Parathyroid adenoma (tissue), 2 donors: ENCODE measurements at regions not wholly inside any gene's neighbourhood (a gene's known extent, or its start where the extent isn't known, plus 50 kb on each side); places are given as distances from the start of the nearest gene placed in this dataset.

ENCODE experiments used
- H2AFZ ChIP-seq: fragments of 300-600 bp; sonication (generic); one replicate; pipeline ENCODE4 v1.7.0; 2017; ENCODE audit warnings: antibody characterized with exemption, mild to moderate bottlenecking
- H3K27ac ChIP-seq: fragments of 300-600 bp; sonication (generic); one replicate; pipeline ENCODE4 v1.7.0; 2017
- H3K27me3 ChIP-seq: fragments of 300-600 bp; sonication (generic); one replicate; pipeline ENCODE4 v1.7.0; 2017; ENCODE audit warnings: low read length; ENCODE audit not compliant: control insufficient read depth, insufficient read depth
- H3K36me3 ChIP-seq: fragments of 300-600 bp; sonication (generic); one replicate; pipeline ENCODE4 v1.7.0; 2017; ENCODE audit warnings: low read length; ENCODE audit not compliant: control insufficient read depth, insufficient read depth
- H3K4me1 ChIP-seq: fragments of 300-600 bp; sonication (generic); one replicate; pipeline ENCODE4 v1.7.0; 2017; ENCODE audit warnings: control low read depth
- H3K4me2 ChIP-seq: fragments of 300-600 bp; sonication (generic); one replicate; pipeline ENCODE4 v1.7.0; 2017; ENCODE audit warnings: low read length
- H3K4me3 ChIP-seq: fragments of 300-600 bp; sonication (generic); one replicate; pipeline ENCODE4 v1.7.0; 2017; ENCODE audit warnings: low read depth, low read length
- H3K79me2 ChIP-seq: fragments of 300-600 bp; sonication (generic); one replicate; pipeline ENCODE4 v1.7.0; 2017; ENCODE audit warnings: control low read depth
- H3K9ac ChIP-seq: fragments of 300-600 bp; sonication (generic); one replicate; pipeline ENCODE4 v1.7.0; 2017; ENCODE audit warnings: mild to moderate bottlenecking
- H3K9me3 ChIP-seq: fragments of 300-600 bp; sonication (generic); one replicate; pipeline ENCODE4 v1.7.0; 2017; ENCODE audit warnings: low read length; ENCODE audit not compliant: control insufficient read depth
- CTCF ChIP-seq: fragments of 300-600 bp; sonication (generic); IDR thresholded peaks from one replicate; pipeline ENCODE4 v1.7.0; 2017; ENCODE audit warnings: antibody characterized with exemption, mild to moderate bottlenecking
- donor health status: primary hyperparathyroidism.

DNA sequence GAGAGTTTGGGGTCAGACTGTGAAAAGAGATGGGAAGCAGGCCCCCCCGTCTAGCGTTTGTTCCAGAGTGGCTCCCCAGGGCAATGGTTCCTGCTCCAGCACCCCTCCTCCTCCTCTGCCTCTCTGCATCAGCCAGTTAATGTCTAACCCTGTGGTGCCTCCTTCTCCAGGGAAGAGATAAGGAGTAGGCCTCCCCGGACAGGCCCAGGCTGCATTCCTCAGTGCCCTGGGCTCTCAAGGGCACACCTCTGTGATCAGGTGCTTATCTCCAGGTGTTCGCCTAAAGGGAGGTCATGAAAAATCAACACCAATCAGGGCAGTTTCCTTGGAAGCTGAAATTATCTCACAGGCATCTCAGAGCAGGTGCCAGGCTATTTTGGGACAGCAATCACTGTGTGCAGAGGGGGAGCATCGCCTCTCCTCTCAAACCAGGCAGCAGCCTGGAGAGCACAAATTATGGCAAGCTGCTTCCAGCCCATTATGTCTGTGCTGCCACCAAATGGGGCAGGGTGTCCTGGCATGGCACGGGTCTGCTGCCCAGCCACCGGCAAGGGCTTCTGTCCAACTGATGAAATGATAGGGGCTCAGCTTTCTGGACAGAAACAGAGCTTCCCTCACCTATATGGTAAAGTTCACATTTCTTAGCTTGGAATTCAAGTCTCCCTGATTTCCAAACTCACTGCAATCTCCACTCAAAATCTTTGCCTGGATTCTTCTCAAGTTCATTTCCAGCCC lies 255.8 kb upstream of the SLC14A2 start:
- H3K9me3 ChIP-seq: no peaks in the 10 kb centered on the region
- H3K9ac ChIP-seq: no peak overlapping the region
- no peaks in the 10 kb centered on the region for H3K79me2 ChIP-seq
- peaks cover 39% of the 10 kb centered on the region for H3K4me1 ChIP-seq
- H3K27ac ChIP-seq: peak overlapping the region; percentile 87
- peak overlapping the region; percentile 43 for H2AFZ ChIP-seq
- peak overlapping the region; percentile 28 for H3K4me2 ChIP-seq
- H3K36me3 ChIP-seq: no peaks in the 10 kb centered on the region
- TF ChIP-seq CTCF: peak; percentile 14
- no peaks in the 10 kb centered on the region for H3K27me3 ChIP-seq
- peak overlapping the region; percentile 19 for H3K4me3 ChIP-seq

DNA sequence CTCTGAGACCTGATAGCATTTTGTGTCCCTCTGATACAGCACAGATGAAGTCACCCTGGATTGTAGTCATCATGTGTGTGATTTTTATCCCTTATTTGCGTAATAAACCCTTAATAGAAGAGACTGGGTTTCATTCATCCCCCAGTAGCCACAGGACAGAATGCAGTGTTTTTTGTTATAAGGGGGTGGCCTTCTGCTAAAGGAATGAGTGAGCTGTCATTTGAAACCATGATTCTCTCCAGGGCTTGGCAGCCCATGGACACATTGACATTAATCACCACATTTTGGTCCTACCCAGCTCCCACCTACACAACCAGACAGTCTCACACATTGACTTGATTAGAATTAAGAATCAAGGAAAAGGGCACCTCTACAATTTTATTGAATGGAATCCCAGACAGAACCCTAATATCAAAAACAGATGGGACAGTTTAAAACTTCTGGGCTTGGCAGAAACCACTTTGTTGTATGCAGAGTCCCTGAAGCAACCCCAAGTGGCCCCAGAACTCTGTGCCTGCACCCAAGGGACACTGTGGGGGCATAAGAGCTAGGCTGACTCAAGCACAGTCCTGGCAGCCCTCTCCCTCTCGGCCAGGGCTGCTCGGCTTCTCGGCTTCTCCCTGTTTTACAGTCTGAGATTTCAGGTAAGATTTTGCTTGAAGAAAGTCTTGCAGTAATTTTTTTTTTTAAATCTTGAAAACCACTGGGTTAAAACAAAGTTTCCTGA lies 254.0 kb upstream of the SLC14A2 start:
- no peak overlapping the region for H3K4me3 ChIP-seq

DNA sequence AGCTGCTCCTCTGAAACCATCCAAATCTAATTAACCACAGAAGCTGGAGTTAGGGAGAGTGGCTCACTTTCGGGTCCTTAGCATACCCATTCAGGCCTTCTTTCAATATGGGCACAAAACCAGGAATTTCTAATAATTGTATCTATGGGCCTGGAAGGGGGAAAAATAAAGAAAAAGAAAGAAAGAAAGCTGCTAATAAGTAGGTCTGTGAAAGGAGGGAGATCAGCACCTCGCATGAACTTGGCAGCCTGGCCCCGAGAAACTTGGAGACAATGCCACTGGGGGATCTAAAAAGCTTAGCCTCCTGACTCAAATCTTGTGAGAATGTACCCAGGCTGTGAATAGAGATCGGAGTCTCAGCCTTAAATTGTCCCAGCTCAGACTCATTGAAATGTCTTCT lies 252.1 kb upstream of the SLC14A2 start:
- TF ChIP-seq CTCF: no peak
- H3K4me2 ChIP-seq: no peak overlapping the region
- no peaks in the 10 kb centered on the region for H3K27me3 ChIP-seq
- H2AFZ ChIP-seq: no peak overlapping the region
- no peak overlapping the region for H3K9ac ChIP-seq
- H3K9me3 ChIP-seq: no peaks in the 10 kb centered on the region
- peaks cover 42% of the 10 kb centered on the region for H3K4me1 ChIP-seq
- H3K79me2 ChIP-seq: no peaks in the 10 kb centered on the region
- no peak overlapping the region for H3K27ac ChIP-seq
- no peak overlapping the region for H3K4me3 ChIP-seq
- H3K36me3 ChIP-seq: no peaks in the 10 kb centered on the region

More for the DNA sequence above, 254.0 kb upstream of the SLC14A2 start:
- TF ChIP-seq CTCF: no peak
- Histone ChIP-seq H2AFZ (peak overlapping the region; percentile 69), H3K4me2 (no peak overlapping the region), H3K27ac (peak overlapping the region; percentile 87), H3K79me2 (no peaks in the 10 kb centered on the region), H3K36me3 (no peaks in the 10 kb centered on the region), H3K9me3 (no peaks in the 10 kb centered on the region), H3K27me3 (no peaks in the 10 kb centered on the region), H3K9ac (no peak overlapping the region), H3K4me1 (peaks cover 39% of the 10 kb centered on the region)

DNA sequence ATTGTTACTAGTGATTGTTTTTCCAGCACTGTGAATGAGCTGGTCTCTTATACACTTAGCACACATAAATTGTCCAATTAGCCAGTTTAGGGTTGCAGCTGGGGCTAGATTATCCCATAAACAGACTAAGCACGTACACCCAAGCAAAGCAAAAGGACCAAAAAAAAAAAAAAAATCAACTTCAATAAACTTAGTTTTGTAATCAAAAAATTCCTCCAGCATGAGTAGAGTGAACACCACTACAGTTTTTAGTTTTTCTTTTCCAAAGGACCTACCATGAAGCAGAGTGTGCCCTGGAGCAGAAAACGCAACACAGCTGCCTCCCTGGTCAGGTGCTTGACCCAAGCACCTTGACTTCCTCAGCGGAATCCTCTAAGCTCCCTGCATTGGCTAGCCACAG lies 249.4 kb upstream of the SLC14A2 start:
- Histone ChIP-seq H3K36me3 (no peaks in the 10 kb centered on the region), H3K4me1 (peaks cover 16% of the 10 kb centered on the region), H3K27ac (no peak overlapping the region), H3K27me3 (no peaks in the 10 kb centered on the region), H3K9ac (no peak overlapping the region), H2AFZ (no peak overlapping the region), H3K79me2 (no peaks in the 10 kb centered on the region), H3K9me3 (no peaks in the 10 kb centered on the region), H3K4me3 (no peak overlapping the region), H3K4me2 (no peak overlapping the region)
- TF ChIP-seq CTCF: no peak
